Osteocyte (in vitro differentiated cells): ENCODE measurements at regions not wholly inside any gene's neighbourhood (a gene's known extent, or its start where the extent isn't known, plus 50 kb on each side); places are given as distances from the start of the nearest gene placed in this dataset.

Experiments
- DNase-seq: peaks from one replicate; pipeline ENCODE4 v3.0.0; 2021; ENCODE audit warnings: mixed read lengths; ENCODE audit not compliant: unreplicated experiment; ENCODE audit errors: extremely low spot score
- H3K27ac Mint-ChIP-seq: one replicate; pipeline ENCODE4 v1.8.0; 2021; ENCODE audit warnings: mild to moderate bottlenecking, mixed read lengths; ENCODE audit not compliant: unreplicated experiment
- H3K27me3 Mint-ChIP-seq: one replicate; pipeline ENCODE4 v1.8.0; 2021; ENCODE audit warnings: mixed read lengths; ENCODE audit not compliant: unreplicated experiment
- H3K36me3 Mint-ChIP-seq: one replicate; pipeline ENCODE4 v1.8.0; 2021; ENCODE audit warnings: mixed read lengths; ENCODE audit not compliant: unreplicated experiment
- H3K4me1 Mint-ChIP-seq: one replicate; pipeline ENCODE4 v1.8.0; 2021; ENCODE audit warnings: mixed read lengths; ENCODE audit not compliant: unreplicated experiment
- H3K4me3 Mint-ChIP-seq: one replicate; pipeline ENCODE4 v1.8.0; 2021; ENCODE audit warnings: mild to moderate bottlenecking, moderate library complexity, mixed read lengths; ENCODE audit not compliant: unreplicated experiment
- H3K9me3 Mint-ChIP-seq: one replicate; pipeline ENCODE4 v1.8.0; 2021; ENCODE audit warnings: mixed read lengths; ENCODE audit not compliant: unreplicated experiment
- TF ChIP-seq, protein P1 (sequence below): fragments of 200-600 bp; sonication (generic); IDR thresholded peaks from 2 replicates; pipeline ENCODE4 v1.5.0; 2021; ENCODE audit warnings: antibody characterized with exemption, mild to moderate bottlenecking, moderate library complexity

GRCh38 chr6:51487937-51488336 lies 599.5 kb downstream of the PKHD1 start:
- TF ChIP-seq, protein P1, sequence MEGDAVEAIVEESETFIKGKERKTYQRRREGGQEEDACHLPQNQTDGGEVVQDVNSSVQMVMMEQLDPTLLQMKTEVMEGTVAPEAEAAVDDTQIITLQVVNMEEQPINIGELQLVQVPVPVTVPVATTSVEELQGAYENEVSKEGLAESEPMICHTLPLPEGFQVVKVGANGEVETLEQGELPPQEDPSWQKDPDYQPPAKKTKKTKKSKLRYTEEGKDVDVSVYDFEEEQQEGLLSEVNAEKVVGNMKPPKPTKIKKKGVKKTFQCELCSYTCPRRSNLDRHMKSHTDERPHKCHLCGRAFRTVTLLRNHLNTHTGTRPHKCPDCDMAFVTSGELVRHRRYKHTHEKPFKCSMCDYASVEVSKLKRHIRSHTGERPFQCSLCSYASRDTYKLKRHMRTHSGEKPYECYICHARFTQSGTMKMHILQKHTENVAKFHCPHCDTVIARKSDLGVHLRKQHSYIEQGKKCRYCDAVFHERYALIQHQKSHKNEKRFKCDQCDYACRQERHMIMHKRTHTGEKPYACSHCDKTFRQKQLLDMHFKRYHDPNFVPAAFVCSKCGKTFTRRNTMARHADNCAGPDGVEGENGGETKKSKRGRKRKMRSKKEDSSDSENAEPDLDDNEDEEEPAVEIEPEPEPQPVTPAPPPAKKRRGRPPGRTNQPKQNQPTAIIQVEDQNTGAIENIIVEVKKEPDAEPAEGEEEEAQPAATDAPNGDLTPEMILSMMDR = no peak
- no peak overlapping the region for H3K27ac Mint-ChIP-seq
- no peak for DNase-seq

GRCh38 chr6:51489133-51489532 lies 598.3 kb downstream of the PKHD1 start:
- TF ChIP-seq, protein P1 = no peak
- Mint-ChIP-seq H3K4me3 (no peak overlapping the region), H3K27me3 (no peaks in the 10 kb centered on the region), H3K9me3 (peaks cover 8% of the 10 kb centered on the region), H3K27ac (no peak overlapping the region), H3K4me1 (peaks cover 6% of the 10 kb centered on the region), H3K36me3 (peaks cover 3% of the 10 kb centered on the region)
- DNase-seq = no peak

More at GRCh38 chr6:51487937-51488336, 599.5 kb downstream of the PKHD1 start:
- H3K27me3 Mint-ChIP-seq = peaks cover 4% of the 10 kb centered on the region
- peaks cover 15% of the 10 kb centered on the region for H3K9me3 Mint-ChIP-seq
- peaks cover 4% of the 10 kb centered on the region for H3K36me3 Mint-ChIP-seq
- peaks cover 6% of the 10 kb centered on the region for H3K4me1 Mint-ChIP-seq
- H3K4me3 Mint-ChIP-seq = no peak overlapping the region

DNA sequence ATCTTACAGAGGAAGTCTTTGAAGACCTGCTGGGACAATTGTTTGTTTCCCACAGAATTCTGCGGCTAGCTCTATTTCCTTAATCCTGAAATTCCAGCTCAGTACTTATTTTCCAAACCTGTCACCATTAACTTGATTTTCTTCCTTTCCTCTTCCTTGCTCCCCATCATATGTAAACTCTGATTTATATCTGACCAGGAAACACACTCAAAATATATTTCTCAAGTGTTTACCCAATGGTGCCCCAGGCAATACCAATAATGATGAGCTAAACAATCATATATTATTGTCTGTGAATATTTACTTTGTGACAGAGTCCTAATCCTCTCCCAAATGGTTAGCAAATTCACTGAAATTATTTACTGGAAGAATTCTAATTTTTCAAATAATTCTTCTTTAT lies 597.3 kb downstream of the PKHD1 start:
- no peaks in the 10 kb centered on the region for H3K27me3 Mint-ChIP-seq
- peaks cover 9% of the 10 kb centered on the region for H3K4me1 Mint-ChIP-seq
- peaks cover 8% of the 10 kb centered on the region for H3K9me3 Mint-ChIP-seq
- H3K4me3 Mint-ChIP-seq = no peak overlapping the region
- no peak overlapping the region for H3K27ac Mint-ChIP-seq
- DNase-seq = no peak
- H3K36me3 Mint-ChIP-seq = peaks cover 3% of the 10 kb centered on the region
- TF ChIP-seq, protein P1 = no peak

- H3K4me1 Mint-ChIP-seq = peaks cover 10% of the 10 kb centered on the region
- H3K27ac Mint-ChIP-seq = no peak overlapping the region
- no peak overlapping the region for H3K4me3 Mint-ChIP-seq
- H3K27me3 Mint-ChIP-seq = no peaks in the 10 kb centered on the region
- no peaks in the 10 kb centered on the region for H3K36me3 Mint-ChIP-seq
- H3K9me3 Mint-ChIP-seq = no peaks in the 10 kb centered on the region
- TF ChIP-seq, protein P1 = peak; percentile 13
- DNase-seq = no peak
Measured at GRCh38 chr6:51494342-51494741, 593.1 kb downstream of the PKHD1 start.

DNA sequence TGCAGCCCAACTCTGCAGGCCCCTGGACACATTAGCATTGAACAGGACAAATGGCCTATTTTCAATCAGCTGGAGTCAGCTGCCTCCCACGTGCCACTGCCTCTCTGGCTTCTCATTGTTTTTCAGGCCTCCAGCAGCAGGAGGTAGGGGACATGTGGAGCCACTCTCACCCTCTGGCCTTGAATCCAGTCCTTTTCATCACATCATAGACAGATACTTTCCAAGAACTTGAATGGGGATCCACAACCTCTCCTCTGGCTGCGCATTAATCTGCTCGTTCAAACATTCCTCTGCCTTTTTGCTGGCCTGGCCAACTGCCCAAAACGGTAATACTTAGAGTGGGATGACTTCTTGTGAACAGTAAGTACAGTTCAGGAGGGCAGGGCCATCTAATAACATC lies 592.3 kb downstream of the PKHD1 start:
- Mint-ChIP-seq H3K9me3 (no peaks in the 10 kb centered on the region), H3K4me1 (peaks cover 10% of the 10 kb centered on the region), H3K27me3 (no peaks in the 10 kb centered on the region), H3K4me3 (no peak overlapping the region), H3K27ac (no peak overlapping the region), H3K36me3 (no peaks in the 10 kb centered on the region)
- no peak for DNase-seq
- TF ChIP-seq, protein P1 = no peak
